A673 (cell line): ENCODE measurements at regions not wholly inside any gene's neighbourhood (a gene's known extent, or its start where the extent isn't known, plus 50 kb on each side); places are given as distances from the start of the nearest gene placed in this dataset.

ENCODE experiments used
- BruUV-seq: library from RNA; stranded (reverse); fragments of 400-500 nt; replicated peaks from 2 replicates; lab custom pipeline; 2021; lab: Mats Ljungman, UMichigan
- CTCF ChIA-PET: fragments of 300-600 bp; sonication (Branson Sonifier 250); formaldehyde crosslinking; loops from one replicate; lab custom pipeline; 2022; ENCODE audit warnings: antibody characterized with exemption; lab: Charles Lee
- POLR2A ChIA-PET: fragments of 300-600 bp; sonication (Branson Sonifier 250); formaldehyde crosslinking; loops from one replicate; lab custom pipeline; 2022; ENCODE audit warnings: antibody characterized with exemption; ENCODE audit not compliant: low non-redundant PET; lab: Charles Lee
- DNase-seq: peaks from one replicate; pipeline ENCODE4 v3.0.0-alpha.2; 2015; ENCODE audit warnings: low spot score
- H3K27ac ChIP-seq: fragments of 200-600 bp; sonication (generic); 2 replicates; pipeline ENCODE4 v1.5.1; 2016; ENCODE audit warnings: mixed run types, low read depth, mild to moderate bottlenecking, mixed read lengths, antibody characterized with exemption, low read length; ENCODE audit not compliant: poor library complexity, severe bottlenecking
- H3K27me3 ChIP-seq: fragments of 200-600 bp; sonication (generic); replicated peaks from 2 replicates; pipeline ENCODE4 v1.6.1; 2017; ENCODE audit warnings: mixed run types, low read depth, mild to moderate bottlenecking, mixed read lengths, antibody characterized with exemption, low read length; ENCODE audit not compliant: insufficient read depth, poor library complexity
- H3K36me3 ChIP-seq: fragments of 200-600 bp; sonication (generic); 2 replicates; pipeline ENCODE4 v1.6.1; 2016; ENCODE audit warnings: mixed run types, mild to moderate bottlenecking, mixed read lengths, antibody characterized with exemption, low read length; ENCODE audit not compliant: insufficient read depth, poor library complexity, severe bottlenecking
- H3K4me1 ChIP-seq: fragments of 200-600 bp; sonication (generic); 2 replicates; pipeline ENCODE4 v1.6.1; 2017; ENCODE audit warnings: mixed run types, mild to moderate bottlenecking, mixed read lengths, antibody characterized with exemption, low read length; ENCODE audit not compliant: insufficient read depth, poor library complexity, severe bottlenecking
- H3K4me3 ChIP-seq: fragments of 200-600 bp; sonication (generic); 2 replicates; pipeline ENCODE4 v1.5.1; 2016; ENCODE audit warnings: low read depth, mixed run types, mild to moderate bottlenecking, mixed read lengths, low read length; ENCODE audit not compliant: poor library complexity, severe bottlenecking
- H3K9me3 ChIP-seq: fragments of 200-600 bp; sonication (generic); 2 replicates; pipeline ENCODE4 v1.6.1; 2016; ENCODE audit warnings: mixed run types, low read depth, mild to moderate bottlenecking, mixed read lengths, antibody characterized with exemption, low read length; ENCODE audit not compliant: poor library complexity, severe bottlenecking
- CTCF ChIP-seq: fragments of 300-800, 200-600 bp; sonication (generic); conservative IDR thresholded peaks from 2 replicates; pipeline ENCODE4 v1.5.1; 2017; ENCODE audit warnings: low read depth, mild to moderate bottlenecking, antibody characterized with exemption, low read length, moderate library complexity, mixed read lengths
- EZH2 ChIP-seq: fragments of 200-600 bp; sonication (generic); IDR thresholded peaks from 2 replicates; pipeline ENCODE4 v1.6.1; 2017; ENCODE audit warnings: borderline replicate concordance, low read depth, mild to moderate bottlenecking, mixed read lengths, antibody characterized with exemption, low read length; ENCODE audit not compliant: poor library complexity, severe bottlenecking
- intact Hi-C: fragments of 100-400 bp; cut with micrococcal nuclease; formaldehyde crosslinking; loops from one replicate; pipeline ENCODE4 v1.10.0; 2022; ENCODE audit not compliant: unreplicated experiment

GRCh38 chrX:28108186-28108945, 127.1 kb upstream of the DCAF8L1 start:
- ChIA-PET POLR2A (no interaction called here), CTCF (no interaction called here)
- no TSS peak for BruUV-seq
- no peak overlapping the region for H3K27ac ChIP-seq
- H3K27me3 ChIP-seq = no peaks in the 10 kb centered on the region
- no peaks in the 10 kb centered on the region for H3K9me3 ChIP-seq
- H3K4me3 ChIP-seq = no peak overlapping the region
- intact Hi-C loops = no loop called here
- TF ChIP-seq EZH2 (no peak), CTCF (no peak)
- H3K36me3 ChIP-seq = no peaks in the 10 kb centered on the region
- no peak for DNase-seq
- no peaks in the 10 kb centered on the region for H3K4me1 ChIP-seq

GRCh38 chrX:28099166-28099565, 117.9 kb upstream of the DCAF8L1 start:
- intact Hi-C loops = no loop called here
- POLR2A ChIA-PET = no interaction called here
- CTCF ChIA-PET = no interaction called here

GRCh38 chrX:28085653-28086052, 104.4 kb upstream of the DCAF8L1 start:
- CTCF ChIA-PET = no interaction called here
- TF ChIP-seq EZH2 (no peak), CTCF (no peak)
- no peaks in the 10 kb centered on the region for H3K4me1 ChIP-seq
- POLR2A ChIA-PET = no interaction called here
- DNase-seq = no peak
- no peak overlapping the region for H3K27ac ChIP-seq
- no peaks in the 10 kb centered on the region for H3K27me3 ChIP-seq
- no TSS peak for BruUV-seq
- H3K9me3 ChIP-seq = no peaks in the 10 kb centered on the region
- H3K36me3 ChIP-seq = no peaks in the 10 kb centered on the region
- H3K4me3 ChIP-seq = no peak overlapping the region
- intact Hi-C loops = no loop called here

More at GRCh38 chrX:28099166-28099565, 117.9 kb upstream of the DCAF8L1 start:
- H3K9me3 ChIP-seq = no peaks in the 10 kb centered on the region
- no peak overlapping the region for H3K4me3 ChIP-seq
- no peak for TF ChIP-seq EZH2
- H3K27ac ChIP-seq = no peak overlapping the region
- no peak for DNase-seq
- no TSS peak for BruUV-seq
- no peaks in the 10 kb centered on the region for H3K36me3 ChIP-seq
- H3K4me1 ChIP-seq = no peaks in the 10 kb centered on the region
- no peaks in the 10 kb centered on the region for H3K27me3 ChIP-seq
